ENCODE measurements at regions not wholly inside any gene's neighbourhood (a gene's known extent, or its start where the extent isn't known, plus 50 kb on each side); places are given as distances from the start of the nearest gene placed in this dataset.
A peak's percentile ranks its signal among the peaks of the same experiment; 100 is the strongest.
"Not testable (repeated sequence)": the region's sequence is repeated elsewhere in the genome, so short reads cannot be mapped to it uniquely, and the experiment has no call there.

DNA sequence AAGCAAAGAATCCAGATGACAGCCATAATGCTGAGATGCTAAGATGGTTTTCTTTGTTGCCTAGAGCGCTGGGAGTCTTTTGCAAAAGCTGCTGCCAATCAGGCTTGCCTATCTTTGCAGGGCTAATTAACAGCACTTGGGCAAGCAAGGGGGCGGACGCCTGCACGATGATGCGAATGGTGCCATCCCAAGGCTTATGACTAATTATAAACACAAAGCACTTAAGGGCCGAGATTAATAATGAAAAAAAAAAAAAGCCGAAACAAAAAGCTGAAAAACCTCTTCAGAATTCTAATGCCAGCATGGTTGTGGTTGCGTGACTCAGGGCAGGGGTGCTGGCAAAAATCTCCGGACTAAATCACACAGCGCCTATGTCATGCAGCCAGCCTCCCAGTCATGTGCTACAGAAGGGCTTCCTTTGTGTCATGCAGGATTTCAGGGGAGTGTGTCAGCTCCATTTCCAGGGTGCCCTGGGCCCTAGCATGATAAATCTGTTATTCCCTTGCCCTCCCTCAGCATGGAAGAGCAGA is 185.0 kb upstream of the ANKRD28 start:
- TF ChIP-seq, protein P1, sequence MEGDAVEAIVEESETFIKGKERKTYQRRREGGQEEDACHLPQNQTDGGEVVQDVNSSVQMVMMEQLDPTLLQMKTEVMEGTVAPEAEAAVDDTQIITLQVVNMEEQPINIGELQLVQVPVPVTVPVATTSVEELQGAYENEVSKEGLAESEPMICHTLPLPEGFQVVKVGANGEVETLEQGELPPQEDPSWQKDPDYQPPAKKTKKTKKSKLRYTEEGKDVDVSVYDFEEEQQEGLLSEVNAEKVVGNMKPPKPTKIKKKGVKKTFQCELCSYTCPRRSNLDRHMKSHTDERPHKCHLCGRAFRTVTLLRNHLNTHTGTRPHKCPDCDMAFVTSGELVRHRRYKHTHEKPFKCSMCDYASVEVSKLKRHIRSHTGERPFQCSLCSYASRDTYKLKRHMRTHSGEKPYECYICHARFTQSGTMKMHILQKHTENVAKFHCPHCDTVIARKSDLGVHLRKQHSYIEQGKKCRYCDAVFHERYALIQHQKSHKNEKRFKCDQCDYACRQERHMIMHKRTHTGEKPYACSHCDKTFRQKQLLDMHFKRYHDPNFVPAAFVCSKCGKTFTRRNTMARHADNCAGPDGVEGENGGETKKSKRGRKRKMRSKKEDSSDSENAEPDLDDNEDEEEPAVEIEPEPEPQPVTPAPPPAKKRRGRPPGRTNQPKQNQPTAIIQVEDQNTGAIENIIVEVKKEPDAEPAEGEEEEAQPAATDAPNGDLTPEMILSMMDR (conservative IDR thresholded peaks at IDR 0.05): no peak
- no peak overlapping the region for H3K27ac Mint-ChIP-seq
- H3K27me3 Mint-ChIP-seq: no peaks in the 10 kb centered on the region
- peaks cover 10% of the 10 kb centered on the region for H3K4me1 Mint-ChIP-seq (ENCODE audit: unreplicated experiment)
- H3K4me3 Mint-ChIP-seq: no peak overlapping the region
- DNase-seq (ENCODE audit: extremely low spot score, unreplicated experiment): no peak
- peaks cover 5% of the 10 kb centered on the region for H3K9me3 Mint-ChIP-seq
- H3K36me3 Mint-ChIP-seq: no peaks in the 10 kb centered on the region

DNA sequence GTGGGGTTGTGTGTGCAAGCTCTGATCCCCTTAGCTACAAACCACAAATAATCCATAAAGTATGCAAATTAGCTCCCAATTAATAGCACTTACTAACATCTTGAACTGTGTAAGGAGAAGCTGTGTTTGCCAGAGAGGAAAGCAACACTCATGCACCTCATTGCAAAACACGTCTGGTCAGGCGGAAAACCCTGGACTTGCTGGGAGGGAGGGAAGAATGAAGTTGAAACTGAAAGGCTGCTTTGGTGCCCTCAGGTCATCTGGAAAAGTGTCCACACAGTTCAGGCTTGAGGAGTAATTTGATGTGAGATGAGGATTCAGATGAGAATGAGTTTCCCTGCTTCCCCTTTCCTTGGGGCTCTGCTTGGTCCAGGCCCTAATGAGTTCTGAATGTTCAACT is 185.5 kb upstream of the ANKRD28 start:
- Mint-ChIP-seq H3K36me3 (no peaks in the 10 kb centered on the region), H3K4me1 (ENCODE audit: unreplicated experiment) (peaks cover 10% of the 10 kb centered on the region), H3K27ac (no peak overlapping the region), H3K4me3 (no peak overlapping the region), H3K27me3 (no peaks in the 10 kb centered on the region), H3K9me3 (peaks cover 5% of the 10 kb centered on the region)
- TF ChIP-seq, protein P1 (conservative IDR thresholded peaks at IDR 0.05): no peak
- no peak for DNase-seq (ENCODE audit: extremely low spot score, unreplicated experiment)

DNA sequence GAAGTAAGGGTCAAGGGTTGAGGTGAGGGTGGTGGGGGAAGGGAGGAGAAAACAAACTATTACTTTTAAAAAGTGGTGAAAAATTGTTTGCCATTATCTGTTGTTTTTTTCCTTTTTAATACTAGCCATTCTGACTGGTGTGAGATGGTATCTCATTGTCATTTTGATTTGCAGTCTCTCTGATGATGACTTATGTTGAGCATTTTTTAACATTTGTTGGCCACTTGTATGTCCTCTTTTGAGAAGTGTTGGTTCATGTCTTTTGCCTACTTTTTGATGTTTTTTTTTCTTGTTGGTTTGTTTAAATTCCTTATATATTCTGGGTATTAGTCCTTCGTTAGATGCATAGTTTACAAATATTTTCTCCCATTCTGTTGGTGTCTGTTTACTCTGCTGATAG is 185.9 kb upstream of the ANKRD28 start:
- DNase-seq (ENCODE audit: extremely low spot score, unreplicated experiment): no peak
- Mint-ChIP-seq H3K9me3 (peaks cover 9% of the 10 kb centered on the region), H3K36me3 (no peaks in the 10 kb centered on the region), H3K27me3 (no peaks in the 10 kb centered on the region), H3K27ac (no peak overlapping the region), H3K4me1 (ENCODE audit: unreplicated experiment) (peaks cover 10% of the 10 kb centered on the region), H3K4me3 (no peak overlapping the region)
- TF ChIP-seq, protein P1 (conservative IDR thresholded peaks at IDR 0.05): no peak

DNA sequence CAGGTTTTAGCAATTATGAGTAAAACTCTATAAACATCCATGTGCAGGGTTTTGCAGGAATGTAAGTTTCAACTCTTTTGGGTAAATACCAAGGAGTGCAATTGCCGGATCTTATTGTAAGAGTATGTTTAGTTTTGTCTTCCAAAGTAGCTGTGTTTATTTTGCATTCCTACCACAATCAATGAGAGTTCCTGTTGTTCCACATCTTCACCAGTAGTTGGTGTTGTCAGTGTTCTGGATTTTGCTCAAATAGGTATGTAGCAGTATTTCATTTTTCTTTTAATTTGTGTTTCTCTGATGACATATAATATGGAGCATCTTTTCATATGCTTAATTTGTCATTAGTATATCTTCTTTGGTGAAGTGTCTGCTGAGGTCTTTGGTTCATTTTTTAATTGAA is 185.1 kb upstream of the GALNT15 start:
- peaks cover 12% of the 10 kb centered on the region for H3K9me3 Mint-ChIP-seq
- H3K27ac Mint-ChIP-seq: no peak overlapping the region
- no peaks in the 10 kb centered on the region for H3K27me3 Mint-ChIP-seq

DNA sequence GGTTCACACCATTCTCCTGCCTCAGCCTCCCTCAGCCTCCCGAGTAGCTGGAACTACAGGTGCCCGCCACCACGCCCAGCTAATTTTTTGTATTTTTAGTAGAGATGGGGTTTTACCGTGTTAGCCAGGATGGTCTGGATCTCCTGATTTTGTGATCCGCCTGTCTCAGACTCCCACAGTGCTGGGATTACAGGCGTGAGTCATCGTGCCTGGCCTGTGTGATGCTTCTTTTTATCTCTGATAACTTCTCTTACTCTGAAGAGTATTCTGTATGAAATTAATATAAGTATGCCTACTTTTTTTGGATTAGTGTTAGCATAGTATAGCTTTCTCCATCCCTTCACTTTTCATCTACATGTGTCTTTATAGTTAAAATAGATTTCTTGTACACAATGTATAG is 180.8 kb upstream of the GALNT15 start:
- not testable (repeated sequence) for H3K4me1 Mint-ChIP-seq (ENCODE audit: unreplicated experiment); H3K9me3 Mint-ChIP-seq; DNase-seq (ENCODE audit: extremely low spot score, unreplicated experiment); H3K36me3 Mint-ChIP-seq; H3K4me3 Mint-ChIP-seq; H3K27ac Mint-ChIP-seq; H3K27me3 Mint-ChIP-seq

More for the DNA sequence above, 185.1 kb upstream of the GALNT15 start:
- DNase-seq (ENCODE audit: extremely low spot score, unreplicated experiment): no peak
- no peak overlapping the region for H3K4me3 Mint-ChIP-seq
- H3K4me1 Mint-ChIP-seq (ENCODE audit: unreplicated experiment): no peaks in the 10 kb centered on the region
- H3K36me3 Mint-ChIP-seq: no peaks in the 10 kb centered on the region
- TF ChIP-seq, protein P1 (conservative IDR thresholded peaks at IDR 0.05): peak; percentile 40

DNA sequence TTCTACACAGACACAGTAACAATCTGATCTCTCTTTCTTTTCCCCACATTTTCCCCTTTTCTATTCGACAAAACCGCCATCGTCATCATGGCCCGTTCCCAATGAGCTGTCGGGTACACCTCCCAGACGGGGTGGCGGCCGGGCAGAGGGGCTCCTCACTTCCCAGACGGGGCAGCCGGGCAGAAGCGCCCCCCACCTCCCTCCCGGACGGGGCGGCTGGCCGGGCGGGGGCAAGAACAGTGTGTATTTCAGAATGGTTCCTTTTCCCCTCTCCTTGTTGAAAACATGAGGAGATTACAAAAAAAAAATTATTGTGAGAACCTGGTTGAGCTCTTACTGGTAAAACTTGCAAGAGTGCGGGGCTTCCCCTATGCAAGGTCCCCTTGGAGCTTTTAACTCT is 178.0 kb upstream of the GALNT15 start:
- H3K4me1 Mint-ChIP-seq (ENCODE audit: unreplicated experiment); H3K27ac Mint-ChIP-seq; H3K9me3 Mint-ChIP-seq; H3K4me3 Mint-ChIP-seq; DNase-seq (ENCODE audit: extremely low spot score, unreplicated experiment); H3K27me3 Mint-ChIP-seq; H3K36me3 Mint-ChIP-seq: not testable (repeated sequence)
